Endothelial cell (in vitro differentiated cells): ENCODE measurements at regions not wholly inside any gene's neighbourhood (a gene's known extent, or its start where the extent isn't known, plus 50 kb on each side); places are given as distances from the start of the nearest gene placed in this dataset.
"Not testable (repeated sequence)": the region's sequence is repeated elsewhere in the genome, so short reads cannot be mapped to it uniquely, and the experiment has no call there.

Source experiments
- DNase-seq: peaks from one replicate; pipeline ENCODE4 v3.0.0; 2021; ENCODE audit warnings: low spot score
- H3K27ac Mint-ChIP-seq: one replicate; pipeline ENCODE4 v1.8.0; 2021; ENCODE audit warnings: mixed read lengths, inconsistent platforms; ENCODE audit not compliant: unreplicated experiment
- H3K27me3 Mint-ChIP-seq: one replicate; pipeline ENCODE4 v1.8.0; 2021; ENCODE audit warnings: mild to moderate bottlenecking, moderate library complexity, mixed read lengths, inconsistent platforms; ENCODE audit not compliant: unreplicated experiment
- H3K36me3 Mint-ChIP-seq: one replicate; pipeline ENCODE4 v1.8.0; 2021; ENCODE audit warnings: mild to moderate bottlenecking, low read depth, mixed read lengths, inconsistent platforms; ENCODE audit not compliant: unreplicated experiment
- H3K4me1 Mint-ChIP-seq: one replicate; pipeline ENCODE4 v1.8.0; 2021; ENCODE audit warnings: mild to moderate bottlenecking, mixed read lengths, inconsistent platforms; ENCODE audit not compliant: unreplicated experiment
- H3K4me3 Mint-ChIP-seq: one replicate; pipeline ENCODE4 v1.8.0; 2021; ENCODE audit warnings: mild to moderate bottlenecking, mixed read lengths, inconsistent platforms; ENCODE audit not compliant: unreplicated experiment
- H3K9me3 Mint-ChIP-seq: one replicate; pipeline ENCODE4 v1.8.0; 2021; ENCODE audit warnings: mixed read lengths, inconsistent platforms; ENCODE audit not compliant: unreplicated experiment
- TF ChIP-seq, protein P1 (sequence below): fragments of 200-600 bp; sonication (generic); IDR thresholded peaks from one replicate; pipeline ENCODE4 v1.5.0; 2021; ENCODE audit warnings: antibody characterized with exemption; ENCODE audit not compliant: unreplicated experiment

DNA sequence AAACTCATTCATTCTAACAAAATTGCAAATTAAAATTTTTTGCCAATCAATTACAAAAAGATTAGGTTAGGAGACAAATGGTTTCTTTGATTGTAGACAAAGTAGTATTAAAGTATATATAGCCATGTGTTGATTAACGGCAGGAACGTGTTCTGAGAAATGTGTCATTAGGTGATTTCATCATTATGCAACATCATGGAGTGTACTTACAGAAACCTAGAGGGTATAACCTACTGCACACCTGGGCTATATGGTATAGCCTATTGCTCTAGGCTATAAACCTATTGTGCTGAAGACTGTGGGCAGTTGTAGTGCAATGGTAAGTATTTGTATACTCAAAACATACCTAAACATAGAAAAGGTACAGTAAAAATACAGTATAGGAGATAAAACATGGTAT is 906.8 kb upstream of the SPRY2 start:
- DNase-seq: no peak
- TF ChIP-seq, protein P1, sequence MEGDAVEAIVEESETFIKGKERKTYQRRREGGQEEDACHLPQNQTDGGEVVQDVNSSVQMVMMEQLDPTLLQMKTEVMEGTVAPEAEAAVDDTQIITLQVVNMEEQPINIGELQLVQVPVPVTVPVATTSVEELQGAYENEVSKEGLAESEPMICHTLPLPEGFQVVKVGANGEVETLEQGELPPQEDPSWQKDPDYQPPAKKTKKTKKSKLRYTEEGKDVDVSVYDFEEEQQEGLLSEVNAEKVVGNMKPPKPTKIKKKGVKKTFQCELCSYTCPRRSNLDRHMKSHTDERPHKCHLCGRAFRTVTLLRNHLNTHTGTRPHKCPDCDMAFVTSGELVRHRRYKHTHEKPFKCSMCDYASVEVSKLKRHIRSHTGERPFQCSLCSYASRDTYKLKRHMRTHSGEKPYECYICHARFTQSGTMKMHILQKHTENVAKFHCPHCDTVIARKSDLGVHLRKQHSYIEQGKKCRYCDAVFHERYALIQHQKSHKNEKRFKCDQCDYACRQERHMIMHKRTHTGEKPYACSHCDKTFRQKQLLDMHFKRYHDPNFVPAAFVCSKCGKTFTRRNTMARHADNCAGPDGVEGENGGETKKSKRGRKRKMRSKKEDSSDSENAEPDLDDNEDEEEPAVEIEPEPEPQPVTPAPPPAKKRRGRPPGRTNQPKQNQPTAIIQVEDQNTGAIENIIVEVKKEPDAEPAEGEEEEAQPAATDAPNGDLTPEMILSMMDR: no peak
- H3K36me3 Mint-ChIP-seq: no peaks in the 10 kb centered on the region
- H3K4me3 Mint-ChIP-seq: no peak overlapping the region
- H3K27ac Mint-ChIP-seq: no peak overlapping the region
- no peaks in the 10 kb centered on the region for H3K27me3 Mint-ChIP-seq
- no peaks in the 10 kb centered on the region for H3K9me3 Mint-ChIP-seq
- H3K4me1 Mint-ChIP-seq: no peaks in the 10 kb centered on the region

DNA sequence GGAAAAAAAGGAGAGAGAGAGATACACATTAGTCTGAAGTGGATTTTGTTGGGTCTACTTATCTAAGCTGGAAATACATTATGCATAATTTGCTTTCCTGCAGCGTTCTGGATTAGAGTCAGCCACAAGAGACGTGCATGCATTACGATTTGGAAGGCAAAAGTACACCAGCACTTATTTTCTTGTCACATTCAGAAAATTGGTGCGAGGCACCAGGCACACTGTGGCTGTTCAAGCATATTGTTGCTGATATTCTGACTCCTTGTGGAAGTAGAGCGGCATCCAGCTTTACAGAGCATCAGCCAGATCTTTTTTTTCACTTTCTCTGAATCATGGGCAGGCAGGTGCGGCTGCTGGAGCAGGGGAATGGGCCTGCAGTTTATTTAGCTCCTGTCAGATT is 905.6 kb upstream of the SPRY2 start:
- Mint-ChIP-seq H3K36me3 (no peaks in the 10 kb centered on the region), H3K4me3 (no peak overlapping the region), H3K9me3 (no peaks in the 10 kb centered on the region), H3K27ac (no peak overlapping the region), H3K27me3 (no peaks in the 10 kb centered on the region), H3K4me1 (no peaks in the 10 kb centered on the region)
- TF ChIP-seq, protein P1: no peak
- no peak for DNase-seq

DNA sequence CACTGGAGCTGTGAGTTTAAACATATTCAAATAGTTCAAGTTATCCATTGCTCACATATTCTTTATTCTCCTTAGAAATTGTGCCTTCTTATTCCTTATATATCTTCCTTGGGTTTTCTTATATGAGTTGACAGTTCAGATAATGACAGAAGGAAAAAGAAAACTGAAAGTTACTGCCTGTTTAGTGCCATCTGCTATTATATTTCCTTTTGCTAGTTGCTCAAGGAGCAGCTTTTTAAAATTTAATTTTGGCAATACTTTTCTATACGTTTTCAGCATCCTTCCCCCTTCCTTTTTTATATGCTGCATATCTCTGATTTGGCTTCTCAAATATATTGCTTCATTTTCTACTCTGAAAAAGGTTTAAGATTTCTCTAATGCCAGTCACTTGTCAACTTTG is 903.1 kb upstream of the SPRY2 start:
- no peaks in the 10 kb centered on the region for H3K27me3 Mint-ChIP-seq
- H3K9me3 Mint-ChIP-seq: no peaks in the 10 kb centered on the region
- no peaks in the 10 kb centered on the region for H3K36me3 Mint-ChIP-seq
- H3K4me1 Mint-ChIP-seq: no peaks in the 10 kb centered on the region
- DNase-seq: no peak
- H3K27ac Mint-ChIP-seq: no peak overlapping the region
- TF ChIP-seq, protein P1: no peak
- H3K4me3 Mint-ChIP-seq: no peak overlapping the region

DNA sequence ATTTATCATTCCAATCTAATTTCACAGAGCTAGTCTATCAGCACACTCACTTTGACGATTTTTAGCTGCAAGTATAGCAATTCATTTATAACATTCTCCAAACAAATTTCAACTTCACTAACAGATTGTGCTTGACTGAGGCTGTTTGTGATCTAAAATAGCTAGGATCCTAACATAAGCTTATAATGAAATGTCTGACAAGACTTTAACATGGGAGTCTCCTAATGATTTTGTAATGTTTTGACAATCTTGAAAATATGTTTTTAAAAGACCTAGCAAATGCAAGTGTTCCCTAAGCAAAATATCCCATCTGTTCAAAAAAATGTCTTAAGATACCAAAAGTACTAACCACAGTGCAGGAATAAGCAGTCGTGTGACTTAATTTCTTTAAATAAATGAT is 889.5 kb upstream of the SPRY2 start:
- TF ChIP-seq, protein P1: no peak
- Mint-ChIP-seq H3K27me3 (no peaks in the 10 kb centered on the region), H3K4me1 (no peaks in the 10 kb centered on the region), H3K9me3 (no peaks in the 10 kb centered on the region), H3K27ac (no peak overlapping the region), H3K36me3 (no peaks in the 10 kb centered on the region), H3K4me3 (no peak overlapping the region)
- no peak for DNase-seq

DNA sequence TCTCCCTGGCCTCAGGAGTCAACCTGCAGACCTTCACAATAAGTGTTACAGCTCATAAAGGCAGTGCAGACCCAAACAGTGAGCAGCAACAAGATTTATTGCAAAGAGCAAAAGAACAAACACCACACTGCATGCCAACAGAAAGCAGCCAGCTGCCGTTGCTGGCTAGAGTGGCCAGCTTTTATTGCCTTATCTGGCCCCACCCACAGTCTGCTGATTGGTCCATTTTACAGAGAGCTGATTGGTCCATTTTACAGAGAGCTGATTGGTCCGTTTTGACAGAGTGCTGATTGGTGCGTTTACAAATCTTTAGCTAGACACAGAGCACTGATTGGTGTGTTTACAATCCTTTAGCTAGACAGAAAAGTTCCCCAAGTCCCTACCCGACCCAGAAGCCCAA is 885.9 kb upstream of the SPRY2 start:
- H3K4me1 Mint-ChIP-seq, H3K27me3 Mint-ChIP-seq, H3K36me3 Mint-ChIP-seq, H3K9me3 Mint-ChIP-seq, DNase-seq, H3K4me3 Mint-ChIP-seq, H3K27ac Mint-ChIP-seq: not testable (repeated sequence)
